Loucy (cell line): ENCODE measurements at regions not wholly inside any gene's neighbourhood (a gene's known extent, or its start where the extent isn't known, plus 50 kb on each side); places are given as distances from the start of the nearest gene placed in this dataset.

Experiments
- H2AFZ ChIP-seq: fragments of 200-600 bp; sonication (generic); 2 replicates; pipeline ENCODE4 v1.6.0; 2016; ENCODE audit warnings: antibody characterized with exemption, mild to moderate bottlenecking, low read length, moderate library complexity
- H3F3A ChIP-seq: fragments of 200-600 bp; 2 replicates; pipeline ENCODE4 v1.6.0; 2016; ENCODE audit warnings: antibody characterized with exemption, low read depth, mild to moderate bottlenecking
- H3K27me3 ChIP-seq: fragments of 200-600 bp; sonication (generic); 2 replicates; pipeline ENCODE4 v1.6.1; 2014; ENCODE audit warnings: low read length, mild to moderate bottlenecking; ENCODE audit not compliant: insufficient read depth, poor library complexity, severe bottlenecking
- H3K36me3 ChIP-seq: fragments of 200-600 bp; sonication (generic); 2 replicates; pipeline ENCODE4 v1.6.1; 2016; ENCODE audit warnings: low read length; ENCODE audit not compliant: insufficient read depth
- H3K4me1 ChIP-seq: fragments of 200-600 bp; sonication (generic); 2 replicates; pipeline ENCODE4 v1.5.1; 2014; ENCODE audit warnings: low read length, mild to moderate bottlenecking; ENCODE audit not compliant: insufficient read depth, poor library complexity, severe bottlenecking
- H3K4me2 ChIP-seq: fragments of 200-600 bp; sonication (generic); 2 replicates; pipeline ENCODE4 v1.6.0; 2014; ENCODE audit warnings: antibody characterized with exemption, low read length, low read depth, mild to moderate bottlenecking; ENCODE audit not compliant: poor library complexity, severe bottlenecking
- H3K4me3 ChIP-seq: fragments of 200-600 bp; sonication (generic); 2 replicates; pipeline ENCODE4 v1.5.1; 2014; ENCODE audit warnings: low read length, mild to moderate bottlenecking, mixed read lengths; ENCODE audit not compliant: poor library complexity, severe bottlenecking
- H3K79me2 ChIP-seq: fragments of 200-600 bp; sonication (generic); 2 replicates; pipeline ENCODE4 v1.6.1; 2014; ENCODE audit warnings: low read length; ENCODE audit not compliant: insufficient read depth
- H3K9ac ChIP-seq: fragments of 200-600 bp; sonication (generic); 2 replicates; pipeline ENCODE4 v1.6.0; 2014; ENCODE audit warnings: mild to moderate bottlenecking, low read depth, low read length, moderate library complexity; ENCODE audit not compliant: poor library complexity, severe bottlenecking
- H3K9me2 ChIP-seq: fragments of 200-600 bp; sonication (generic); replicated peaks from 2 replicates; pipeline ENCODE4 v1.6.1; 2016; ENCODE audit warnings: low read depth, low read length, mixed read lengths
- H3K9me3 ChIP-seq: fragments of 200-600 bp; sonication (generic); 2 replicates; pipeline ENCODE4 v1.6.1; 2014; ENCODE audit warnings: mild to moderate bottlenecking, antibody characterized with exemption, low read length, low read depth; ENCODE audit not compliant: insufficient read depth
- H4K20me1 ChIP-seq: fragments of 200-600 bp; sonication (generic); 2 replicates; pipeline ENCODE4 v1.6.0; 2014; ENCODE audit warnings: antibody characterized with exemption, low read length, mild to moderate bottlenecking; ENCODE audit not compliant: insufficient read depth, poor library complexity, severe bottlenecking
- EZH2phosphoT487 ChIP-seq: fragments of 200-600 bp; IDR thresholded peaks from 2 replicates; pipeline ENCODE4 v1.6.1; 2018; ENCODE audit warnings: antibody characterized with exemption, mild to moderate bottlenecking, moderate library complexity, borderline replicate concordance
- TF ChIP-seq, protein P1 (sequence below): fragments of 200-600 bp; sonication (generic); conservative IDR thresholded peaks from 2 replicates; pipeline ENCODE4 v1.5.1; 2014; ENCODE audit warnings: mild to moderate bottlenecking, antibody characterized with exemption, low read length

GRCh38 chrX:150052226-150052625, 113.9 kb upstream of the EOLA2 start:
- Histone ChIP-seq H3K79me2 (no peaks in the 10 kb centered on the region), H3K4me3 (no peak overlapping the region), H4K20me1 (no peaks in the 10 kb centered on the region), H3K9ac (no peak overlapping the region), H2AFZ (no peak overlapping the region), H3K9me2 (no peaks in the 10 kb centered on the region), H3K4me1 (no peaks in the 10 kb centered on the region), H3K27me3 (no peaks in the 10 kb centered on the region), H3K36me3 (no peaks in the 10 kb centered on the region), H3K4me2 (no peak overlapping the region), H3K9me3 (no peaks in the 10 kb centered on the region), H3F3A (no peaks in the 10 kb centered on the region)
- TF ChIP-seq, protein P1, sequence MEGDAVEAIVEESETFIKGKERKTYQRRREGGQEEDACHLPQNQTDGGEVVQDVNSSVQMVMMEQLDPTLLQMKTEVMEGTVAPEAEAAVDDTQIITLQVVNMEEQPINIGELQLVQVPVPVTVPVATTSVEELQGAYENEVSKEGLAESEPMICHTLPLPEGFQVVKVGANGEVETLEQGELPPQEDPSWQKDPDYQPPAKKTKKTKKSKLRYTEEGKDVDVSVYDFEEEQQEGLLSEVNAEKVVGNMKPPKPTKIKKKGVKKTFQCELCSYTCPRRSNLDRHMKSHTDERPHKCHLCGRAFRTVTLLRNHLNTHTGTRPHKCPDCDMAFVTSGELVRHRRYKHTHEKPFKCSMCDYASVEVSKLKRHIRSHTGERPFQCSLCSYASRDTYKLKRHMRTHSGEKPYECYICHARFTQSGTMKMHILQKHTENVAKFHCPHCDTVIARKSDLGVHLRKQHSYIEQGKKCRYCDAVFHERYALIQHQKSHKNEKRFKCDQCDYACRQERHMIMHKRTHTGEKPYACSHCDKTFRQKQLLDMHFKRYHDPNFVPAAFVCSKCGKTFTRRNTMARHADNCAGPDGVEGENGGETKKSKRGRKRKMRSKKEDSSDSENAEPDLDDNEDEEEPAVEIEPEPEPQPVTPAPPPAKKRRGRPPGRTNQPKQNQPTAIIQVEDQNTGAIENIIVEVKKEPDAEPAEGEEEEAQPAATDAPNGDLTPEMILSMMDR = no peak
- no peak for TF ChIP-seq EZH2phosphoT487

DNA sequence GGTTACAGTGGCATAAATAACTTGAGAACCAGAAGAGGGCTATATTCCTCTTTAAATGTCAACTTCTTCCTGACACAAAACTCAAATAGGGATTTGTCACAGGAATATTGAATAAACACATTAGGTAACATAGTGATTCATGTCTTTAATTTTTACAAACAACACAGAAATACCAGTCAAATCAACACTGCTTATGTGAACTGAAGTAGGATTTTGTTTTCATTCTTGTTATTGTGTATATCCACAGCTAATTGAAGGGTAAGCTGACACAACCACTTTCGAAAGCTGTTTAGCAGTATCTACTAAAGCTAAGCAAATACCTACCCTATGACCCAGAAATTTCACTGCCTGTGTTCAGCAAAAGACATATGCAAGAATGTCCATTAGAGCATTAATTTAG, 120.4 kb upstream of the EOLA2 start:
- H3F3A ChIP-seq = no peaks in the 10 kb centered on the region
- H3K36me3 ChIP-seq = no peaks in the 10 kb centered on the region
- no peak for TF ChIP-seq EZH2phosphoT487
- TF ChIP-seq, protein P1 = no peak

DNA sequence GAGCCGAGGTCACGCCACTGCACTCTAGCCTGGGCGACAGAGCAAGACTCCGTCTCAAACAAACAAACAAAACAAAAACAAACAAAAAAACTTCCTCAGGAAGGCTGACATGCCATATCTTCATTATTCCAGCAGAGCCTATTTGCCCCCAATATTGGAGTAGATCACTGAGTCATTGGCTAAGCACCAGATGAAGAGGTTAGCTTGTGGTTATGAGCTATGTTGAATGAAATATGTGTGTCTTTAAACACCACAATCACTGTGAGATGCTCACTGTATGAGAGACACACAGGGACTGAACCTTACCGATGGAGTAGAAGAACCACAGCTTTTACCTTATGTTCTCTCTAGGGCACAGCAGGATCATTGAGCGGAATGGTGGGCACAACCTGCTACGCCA, 122.1 kb upstream of the EOLA2 start:
- Histone ChIP-seq H3K79me2 (no peaks in the 10 kb centered on the region), H3K9me3 (no peaks in the 10 kb centered on the region), H3K36me3 (no peaks in the 10 kb centered on the region), H3K4me3 (no peak overlapping the region), H3K27me3 (no peaks in the 10 kb centered on the region), H3K9ac (no peak overlapping the region), H4K20me1 (no peaks in the 10 kb centered on the region), H3K4me2 (no peak overlapping the region), H3F3A (no peaks in the 10 kb centered on the region), H3K4me1 (peaks cover 25% of the 10 kb centered on the region), H3K9me2 (no peaks in the 10 kb centered on the region), H2AFZ (no peak overlapping the region)
- TF ChIP-seq EZH2phosphoT487 = no peak
- TF ChIP-seq, protein P1 = no peak

More for the DNA sequence above, 120.4 kb upstream of the EOLA2 start:
- no peaks in the 10 kb centered on the region for H3K9me3 ChIP-seq
- H3K79me2 ChIP-seq = no peaks in the 10 kb centered on the region
- H3K9me2 ChIP-seq = no peaks in the 10 kb centered on the region
- H4K20me1 ChIP-seq = no peaks in the 10 kb centered on the region
- H2AFZ ChIP-seq = no peak overlapping the region
- H3K9ac ChIP-seq = no peak overlapping the region
- no peak overlapping the region for H3K4me3 ChIP-seq
- peaks cover 18% of the 10 kb centered on the region for H3K4me1 ChIP-seq
- no peak overlapping the region for H3K4me2 ChIP-seq
- no peaks in the 10 kb centered on the region for H3K27me3 ChIP-seq
